ENCODE measurements at regions not wholly inside any gene's neighbourhood (a gene's known extent, or its start where the extent isn't known, plus 50 kb on each side); places are given as distances from the start of the nearest gene placed in this dataset.

GRCh38 chr5:117454716-117455212 lies 880.1 kb upstream of the SEMA6A start:
- H3K9me3 ChIP-seq (ENCODE audit: control insufficient read depth, low read length) = no peaks in the 10 kb centered on the region
- no peaks in the 10 kb centered on the region for H3K36me3 ChIP-seq (ENCODE audit: control insufficient read depth in 1 of 2, insufficient read depth in 2 of 2, low read length in 1 of 2)
- H3K27ac ChIP-seq (ENCODE audit: low read depth in 1 of 2, low read length in 2 of 2) = no peak overlapping the region
- 23 to 26% methylated on average over 13 of the region's 13 CpGs for WGBS, 2 donors
- intact Hi-C loops (cut with DNase I) = no loop called here
- no peak overlapping the region for H3K4me3 ChIP-seq (ENCODE audit: low read length in 2 of 2)
- no peaks in the 10 kb centered on the region for H3K27me3 ChIP-seq (ENCODE audit: control insufficient read depth in 1 of 2, insufficient read depth in 2 of 2, low read length in 1 of 2)
- H3K4me1 ChIP-seq (ENCODE audit: control insufficient read depth in 1 of 2, insufficient read depth in 2 of 2, low read length in 2 of 2) = no peaks in the 10 kb centered on the region
- DNase-seq (peak in 1 of 2 donors; percentile 69), ATAC-seq (ENCODE audit: low FRiP score) (peak; percentile 68)

- ATAC-seq (ENCODE audit: low FRiP score) (no peak), DNase-seq (no peak)
- no peak overlapping the region for H3K4me3 ChIP-seq (ENCODE audit: low read length in 2 of 2)
- intact Hi-C loops (cut with DNase I) = no loop called here
- H3K27me3 ChIP-seq (ENCODE audit: control insufficient read depth in 1 of 2, insufficient read depth in 2 of 2, low read length in 1 of 2) = no peaks in the 10 kb centered on the region
- no peaks in the 10 kb centered on the region for H3K4me1 ChIP-seq (ENCODE audit: control insufficient read depth in 1 of 2, insufficient read depth in 2 of 2, low read length in 2 of 2)
- H3K9me3 ChIP-seq (ENCODE audit: control insufficient read depth, low read length) = no peaks in the 10 kb centered on the region
- H3K27ac ChIP-seq (ENCODE audit: low read depth in 1 of 2, low read length in 2 of 2) = no peak overlapping the region
- no peaks in the 10 kb centered on the region for H3K36me3 ChIP-seq (ENCODE audit: control insufficient read depth in 1 of 2, insufficient read depth in 2 of 2, low read length in 1 of 2)
- WGBS, 2 donors = 79 to 81% methylated on average over 4 of the region's 4 CpGs
Observed at GRCh38 chr5:117436846-117437245, 862.2 kb upstream of the SEMA6A start.

- H3K27ac ChIP-seq (ENCODE audit: low read depth in 1 of 2, low read length in 2 of 2) = no peak overlapping the region
Observed at GRCh38 chr5:117435203-117435602, 860.6 kb upstream of the SEMA6A start.

GRCh38 chr5:117434254-117434653 lies 859.6 kb upstream of the SEMA6A start:
- no peak for DNase-seq
- Histone ChIP-seq H3K9me3 (ENCODE audit: control insufficient read depth, low read length) (no peaks in the 10 kb centered on the region), H3K27me3 (ENCODE audit: control insufficient read depth in 1 of 2, insufficient read depth in 2 of 2, low read length in 1 of 2) (no peaks in the 10 kb centered on the region), H3K36me3 (ENCODE audit: control insufficient read depth in 1 of 2, insufficient read depth in 2 of 2, low read length in 1 of 2) (no peaks in the 10 kb centered on the region), H3K27ac (ENCODE audit: low read depth in 1 of 2, low read length in 2 of 2) (no peak overlapping the region), H3K4me1 (ENCODE audit: control insufficient read depth in 1 of 2, insufficient read depth in 2 of 2, low read length in 2 of 2) (no peaks in the 10 kb centered on the region), H3K4me3 (ENCODE audit: low read length in 2 of 2) (no peak overlapping the region)
- ATAC-seq (ENCODE audit: low FRiP score) = no peak
- intact Hi-C loops (cut with DNase I) = no loop called here

More at GRCh38 chr5:117435203-117435602, 860.6 kb upstream of the SEMA6A start:
- no peaks in the 10 kb centered on the region for H3K4me1 ChIP-seq (ENCODE audit: control insufficient read depth in 1 of 2, insufficient read depth in 2 of 2, low read length in 2 of 2)
- 5 to 10% methylated on average over 2 of the region's 2 CpGs for WGBS, 2 donors
- H3K9me3 ChIP-seq (ENCODE audit: control insufficient read depth, low read length) = no peaks in the 10 kb centered on the region
- ATAC-seq (ENCODE audit: low FRiP score) (no peak), DNase-seq (no peak)
- no peak overlapping the region for H3K4me3 ChIP-seq (ENCODE audit: low read length in 2 of 2)
- no peaks in the 10 kb centered on the region for H3K36me3 ChIP-seq (ENCODE audit: control insufficient read depth in 1 of 2, insufficient read depth in 2 of 2, low read length in 1 of 2)
- intact Hi-C loops (cut with DNase I) = no loop called here
- no peaks in the 10 kb centered on the region for H3K27me3 ChIP-seq (ENCODE audit: control insufficient read depth in 1 of 2, insufficient read depth in 2 of 2, low read length in 1 of 2)

GRCh38 chr5:117433818-117434217 lies 859.2 kb upstream of the SEMA6A start:
- H3K27me3 ChIP-seq (ENCODE audit: control insufficient read depth in 1 of 2, insufficient read depth in 2 of 2, low read length in 1 of 2) = no peaks in the 10 kb centered on the region
- H3K36me3 ChIP-seq (ENCODE audit: control insufficient read depth in 1 of 2, insufficient read depth in 2 of 2, low read length in 1 of 2) = no peaks in the 10 kb centered on the region
- DNase-seq (no peak), ATAC-seq (ENCODE audit: low FRiP score) (no peak)
- H3K9me3 ChIP-seq (ENCODE audit: control insufficient read depth, low read length) = no peaks in the 10 kb centered on the region
- intact Hi-C loops (cut with DNase I) = no loop called here
- H3K4me1 ChIP-seq (ENCODE audit: control insufficient read depth in 1 of 2, insufficient read depth in 2 of 2, low read length in 2 of 2) = no peaks in the 10 kb centered on the region
- H3K4me3 ChIP-seq (ENCODE audit: low read length in 2 of 2) = no peak overlapping the region
- 22 to 51% methylated on average over 1 of the region's 1 CpG for WGBS, 2 donors
- H3K27ac ChIP-seq (ENCODE audit: low read depth in 1 of 2, low read length in 2 of 2) = no peak overlapping the region

GRCh38 chr5:117431091-117431490 lies 856.5 kb upstream of the SEMA6A start:
- Histone ChIP-seq H3K27me3 (ENCODE audit: control insufficient read depth in 1 of 2, insufficient read depth in 2 of 2, low read length in 1 of 2) (no peaks in the 10 kb centered on the region), H3K9me3 (ENCODE audit: control insufficient read depth, low read length) (no peaks in the 10 kb centered on the region), H3K36me3 (ENCODE audit: control insufficient read depth in 1 of 2, insufficient read depth in 2 of 2, low read length in 1 of 2) (no peaks in the 10 kb centered on the region), H3K27ac (ENCODE audit: low read depth in 1 of 2, low read length in 2 of 2) (no peak overlapping the region), H3K4me3 (ENCODE audit: low read length in 2 of 2) (no peak overlapping the region), H3K4me1 (ENCODE audit: control insufficient read depth in 1 of 2, insufficient read depth in 2 of 2, low read length in 2 of 2) (no peaks in the 10 kb centered on the region)
- intact Hi-C loops (cut with DNase I) = no loop called here
- WGBS, 2 donors = 51% methylated on average over 3 of the region's 3 CpGs
- ATAC-seq (ENCODE audit: low FRiP score) (no peak), DNase-seq (no peak)

GRCh38 chr5:117425163-117425562 lies 850.5 kb upstream of the SEMA6A start:
- H3K4me1 ChIP-seq (ENCODE audit: control insufficient read depth in 1 of 2, insufficient read depth in 2 of 2, low read length in 2 of 2) = no peaks in the 10 kb centered on the region
- no peaks in the 10 kb centered on the region for H3K36me3 ChIP-seq (ENCODE audit: control insufficient read depth in 1 of 2, insufficient read depth in 2 of 2, low read length in 1 of 2)
- intact Hi-C loops (cut with DNase I) = no loop called here
- no peaks in the 10 kb centered on the region for H3K27me3 ChIP-seq (ENCODE audit: control insufficient read depth in 1 of 2, insufficient read depth in 2 of 2, low read length in 1 of 2)
- peaks cover 3% of the 10 kb centered on the region for H3K9me3 ChIP-seq (ENCODE audit: control insufficient read depth, low read length)
- DNase-seq (no peak), ATAC-seq (ENCODE audit: low FRiP score) (no peak)
- H3K27ac ChIP-seq (ENCODE audit: low read depth in 1 of 2, low read length in 2 of 2) = no peak overlapping the region
- H3K4me3 ChIP-seq (ENCODE audit: low read length in 2 of 2) = no peak overlapping the region
- WGBS, 2 donors = 69 to 73% methylated on average over 3 of the region's 3 CpGs

GRCh38 chr5:117424559-117424958 lies 849.9 kb upstream of the SEMA6A start:
- intact Hi-C loops (cut with DNase I) = no loop called here
- WGBS, 2 donors = 93 to 95% methylated on average over 2 of the region's 2 CpGs
- Histone ChIP-seq H3K4me3 (ENCODE audit: low read length in 2 of 2) (no peak overlapping the region), H3K27ac (ENCODE audit: low read depth in 1 of 2, low read length in 2 of 2) (no peak overlapping the region), H3K36me3 (ENCODE audit: control insufficient read depth in 1 of 2, insufficient read depth in 2 of 2, low read length in 1 of 2) (no peaks in the 10 kb centered on the region), H3K4me1 (ENCODE audit: control insufficient read depth in 1 of 2, insufficient read depth in 2 of 2, low read length in 2 of 2) (no peaks in the 10 kb centered on the region), H3K9me3 (ENCODE audit: control insufficient read depth, low read length) (peaks cover 3% of the 10 kb centered on the region), H3K27me3 (ENCODE audit: control insufficient read depth in 1 of 2, insufficient read depth in 2 of 2, low read length in 1 of 2) (no peaks in the 10 kb centered on the region)
- ATAC-seq (ENCODE audit: low FRiP score) (no peak), DNase-seq (no peak)

GRCh38 chr5:117417501-117417900 lies 842.9 kb upstream of the SEMA6A start:
- WGBS, 2 donors = 56 to 65% methylated on average over 1 of the region's 1 CpG
- intact Hi-C loops (cut with DNase I) = no loop called here
- H3K36me3 ChIP-seq (ENCODE audit: control insufficient read depth in 1 of 2, insufficient read depth in 2 of 2, low read length in 1 of 2) = no peaks in the 10 kb centered on the region

More at GRCh38 chr5:117417501-117417900, 842.9 kb upstream of the SEMA6A start:
- ATAC-seq (ENCODE audit: low FRiP score) (no peak), DNase-seq (no peak)
- Histone ChIP-seq H3K27ac (ENCODE audit: low read depth in 1 of 2, low read length in 2 of 2) (no peak overlapping the region), H3K4me1 (ENCODE audit: control insufficient read depth in 1 of 2, insufficient read depth in 2 of 2, low read length in 2 of 2) (no peaks in the 10 kb centered on the region), H3K4me3 (ENCODE audit: low read length in 2 of 2) (no peak overlapping the region), H3K27me3 (ENCODE audit: control insufficient read depth in 1 of 2, insufficient read depth in 2 of 2, low read length in 1 of 2) (no peaks in the 10 kb centered on the region), H3K9me3 (ENCODE audit: control insufficient read depth, low read length) (peaks cover 2% of the 10 kb centered on the region)

Data from aorta (tissue), 5 donors.